IMR-90 (cell line): ENCODE measurements at regions not wholly inside any gene's neighbourhood (a gene's known extent, or its start where the extent isn't known, plus 50 kb on each side); places are given as distances from the start of the nearest gene placed in this dataset.

Experiments used
- BHLHE40 ChIP-seq: fragments of 150-350 bp; IDR thresholded peaks from 2 replicates; pipeline ENCODE4 v1.6.1; 2016; ENCODE audit warnings: mild to moderate bottlenecking, low read depth, low read length
- CEBPB ChIP-seq: IDR thresholded peaks from 2 replicates; pipeline ENCODE4 v1.6.1; 2012; ENCODE audit warnings: low read depth, low read length, improper control_type of control experiment
- CHD1 ChIP-seq: IDR thresholded peaks from 2 replicates; pipeline ENCODE4 v1.6.1; 2012; ENCODE audit warnings: low read depth, low read length, improper control_type of control experiment
- FOS ChIP-seq: fragments of 150-350 bp; IDR thresholded peaks from 2 replicates; pipeline ENCODE4 v1.6.1; 2016; ENCODE audit warnings: low read depth, low read length
- MAFK ChIP-seq: IDR thresholded peaks from 2 replicates; pipeline ENCODE4 v1.6.1; 2012; ENCODE audit warnings: low read depth, low read length, improper control_type of control experiment
- MXI1 ChIP-seq: IDR thresholded peaks from 2 replicates; pipeline ENCODE4 v1.6.1; 2012; ENCODE audit warnings: low read depth, mild to moderate bottlenecking, low read length, moderate library complexity, borderline replicate concordance
- POLR2A ChIP-seq: IDR thresholded peaks from 2 replicates; pipeline ENCODE4 v1.6.1; 2012; ENCODE audit warnings: mild to moderate bottlenecking, low read depth, low read length
- RAD21 ChIP-seq: IDR thresholded peaks from 2 replicates; pipeline ENCODE4 v1.6.1; 2012; ENCODE audit warnings: low read length, improper control_type of control experiment
- RCOR1 ChIP-seq: IDR thresholded peaks from 2 replicates; pipeline ENCODE4 v1.6.1; 2012; ENCODE audit warnings: mild to moderate bottlenecking, low read length, improper control_type of control experiment; ENCODE audit not compliant: insufficient replicate concordance
- RFX5 ChIP-seq: IDR thresholded peaks from 2 replicates; pipeline ENCODE4 v1.8.0; 2012; ENCODE audit warnings: low read depth, mild to moderate bottlenecking, low read length, moderate library complexity
- SMC3 ChIP-seq: fragments of 150-350 bp; IDR thresholded peaks from 2 replicates; pipeline ENCODE4 v1.6.1; 2016; ENCODE audit warnings: low read depth, mild to moderate bottlenecking, antibody characterized with exemption, low read length, moderate library complexity
- TF ChIP-seq, protein P1 (sequence below): conservative IDR thresholded peaks from 2 replicates; pipeline ENCODE4 v1.5.1; 2012; ENCODE audit warnings: mild to moderate bottlenecking, low read depth, low read length, improper control_type of control experiment
- TF ChIP-seq, protein P2 (sequence below): fragments of 150-350 bp; IDR thresholded peaks from 2 replicates; pipeline ENCODE4 v1.6.1; 2017; ENCODE audit warnings: mild to moderate bottlenecking, antibody characterized with exemption, low read length, low read depth
- TF ChIP-seq, protein P3 (sequence below): fragments of 150-350 bp; IDR thresholded peaks from 2 replicates; pipeline ENCODE4 v1.6.1; 2016; ENCODE audit warnings: low read depth, mild to moderate bottlenecking, low read length, moderate library complexity, borderline replicate concordance

DNA sequence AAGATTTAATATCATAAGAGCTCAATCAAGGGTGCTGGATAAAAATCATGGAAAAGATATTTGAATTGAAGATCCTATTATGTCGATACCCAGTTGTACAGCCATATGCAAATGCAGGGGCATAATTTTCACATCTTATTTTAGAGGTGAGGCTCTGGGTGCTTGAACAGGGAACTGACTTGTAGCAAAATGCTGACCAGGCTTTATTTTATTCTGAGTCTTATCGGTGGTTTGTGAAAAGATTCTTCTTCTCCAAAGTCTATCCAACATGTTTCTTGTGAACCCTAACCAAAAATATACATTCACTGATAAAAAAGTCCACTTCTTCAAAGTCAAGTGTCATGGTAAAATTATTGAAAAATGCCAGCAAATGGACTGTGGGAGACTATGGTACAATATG lies 475.5 kb upstream of the NEGR1 start:
- TF ChIP-seq, protein P1, sequence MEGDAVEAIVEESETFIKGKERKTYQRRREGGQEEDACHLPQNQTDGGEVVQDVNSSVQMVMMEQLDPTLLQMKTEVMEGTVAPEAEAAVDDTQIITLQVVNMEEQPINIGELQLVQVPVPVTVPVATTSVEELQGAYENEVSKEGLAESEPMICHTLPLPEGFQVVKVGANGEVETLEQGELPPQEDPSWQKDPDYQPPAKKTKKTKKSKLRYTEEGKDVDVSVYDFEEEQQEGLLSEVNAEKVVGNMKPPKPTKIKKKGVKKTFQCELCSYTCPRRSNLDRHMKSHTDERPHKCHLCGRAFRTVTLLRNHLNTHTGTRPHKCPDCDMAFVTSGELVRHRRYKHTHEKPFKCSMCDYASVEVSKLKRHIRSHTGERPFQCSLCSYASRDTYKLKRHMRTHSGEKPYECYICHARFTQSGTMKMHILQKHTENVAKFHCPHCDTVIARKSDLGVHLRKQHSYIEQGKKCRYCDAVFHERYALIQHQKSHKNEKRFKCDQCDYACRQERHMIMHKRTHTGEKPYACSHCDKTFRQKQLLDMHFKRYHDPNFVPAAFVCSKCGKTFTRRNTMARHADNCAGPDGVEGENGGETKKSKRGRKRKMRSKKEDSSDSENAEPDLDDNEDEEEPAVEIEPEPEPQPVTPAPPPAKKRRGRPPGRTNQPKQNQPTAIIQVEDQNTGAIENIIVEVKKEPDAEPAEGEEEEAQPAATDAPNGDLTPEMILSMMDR = no peak
- TF ChIP-seq POLR2A = no peak
- no peak for TF ChIP-seq FOS
- TF ChIP-seq SMC3 = no peak
- no peak for TF ChIP-seq BHLHE40
- no peak for TF ChIP-seq RAD21
- TF ChIP-seq CHD1 = no peak
- TF ChIP-seq CEBPB = no peak
- TF ChIP-seq MXI1 = no peak
- TF ChIP-seq RFX5 = no peak
- TF ChIP-seq, protein P2, sequence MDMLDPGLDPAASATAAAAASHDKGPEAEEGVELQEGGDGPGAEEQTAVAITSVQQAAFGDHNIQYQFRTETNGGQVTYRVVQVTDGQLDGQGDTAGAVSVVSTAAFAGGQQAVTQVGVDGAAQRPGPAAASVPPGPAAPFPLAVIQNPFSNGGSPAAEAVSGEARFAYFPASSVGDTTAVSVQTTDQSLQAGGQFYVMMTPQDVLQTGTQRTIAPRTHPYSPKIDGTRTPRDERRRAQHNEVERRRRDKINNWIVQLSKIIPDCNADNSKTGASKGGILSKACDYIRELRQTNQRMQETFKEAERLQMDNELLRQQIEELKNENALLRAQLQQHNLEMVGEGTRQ = no peak
- TF ChIP-seq, protein P3, sequence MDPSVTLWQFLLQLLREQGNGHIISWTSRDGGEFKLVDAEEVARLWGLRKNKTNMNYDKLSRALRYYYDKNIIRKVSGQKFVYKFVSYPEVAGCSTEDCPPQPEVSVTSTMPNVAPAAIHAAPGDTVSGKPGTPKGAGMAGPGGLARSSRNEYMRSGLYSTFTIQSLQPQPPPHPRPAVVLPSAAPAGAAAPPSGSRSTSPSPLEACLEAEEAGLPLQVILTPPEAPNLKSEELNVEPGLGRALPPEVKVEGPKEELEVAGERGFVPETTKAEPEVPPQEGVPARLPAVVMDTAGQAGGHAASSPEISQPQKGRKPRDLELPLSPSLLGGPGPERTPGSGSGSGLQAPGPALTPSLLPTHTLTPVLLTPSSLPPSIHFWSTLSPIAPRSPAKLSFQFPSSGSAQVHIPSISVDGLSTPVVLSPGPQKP = no peak
- no peak for TF ChIP-seq RCOR1
- peak; percentile 81 for TF ChIP-seq MAFK
